Epithelial cell of esophagus (primary cell): ENCODE measurements at regions not wholly inside any gene's neighbourhood (a gene's known extent, or its start where the extent isn't known, plus 50 kb on each side); places are given as distances from the start of the nearest gene placed in this dataset.

Source experiments
- DNase-seq: peaks from one replicate; pipeline ENCODE4 v3.0.0; 2010; ENCODE audit warnings: low read depth
- H3K4me3 ChIP-seq: 2 replicates; pipeline ENCODE4 v1.5.1; 2011; ENCODE audit warnings: mild to moderate bottlenecking, low read length, control low read depth
- TF ChIP-seq, protein P1 (sequence below): IDR thresholded peaks from 2 replicates; pipeline ENCODE4 v1.5.1; 2011; ENCODE audit warnings: low read depth, mild to moderate bottlenecking, low read length, control low read depth, inconsistent platforms; ENCODE audit not compliant: insufficient read depth; ENCODE audit errors: missing control alignments

DNA sequence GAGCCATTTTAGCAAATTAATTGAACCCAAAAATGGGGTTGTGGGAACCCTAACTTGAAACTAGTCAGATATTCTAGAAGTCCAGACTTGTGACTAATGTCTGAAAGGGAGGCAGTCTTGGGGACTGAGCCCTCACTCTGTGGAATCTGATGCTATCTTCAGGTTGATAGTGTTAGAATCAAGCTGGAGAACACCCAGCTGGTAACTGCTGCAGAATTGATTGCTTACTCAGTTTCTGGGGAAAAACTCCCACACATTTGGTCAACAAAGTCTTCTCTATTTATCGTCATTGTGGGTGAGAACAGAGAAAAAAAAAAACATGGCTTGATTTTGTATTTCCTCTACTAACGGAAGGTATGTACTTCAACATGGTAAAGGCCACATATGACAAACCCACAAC lies 1925.8 kb upstream of the CELF4 start:
- TF ChIP-seq, protein P1, sequence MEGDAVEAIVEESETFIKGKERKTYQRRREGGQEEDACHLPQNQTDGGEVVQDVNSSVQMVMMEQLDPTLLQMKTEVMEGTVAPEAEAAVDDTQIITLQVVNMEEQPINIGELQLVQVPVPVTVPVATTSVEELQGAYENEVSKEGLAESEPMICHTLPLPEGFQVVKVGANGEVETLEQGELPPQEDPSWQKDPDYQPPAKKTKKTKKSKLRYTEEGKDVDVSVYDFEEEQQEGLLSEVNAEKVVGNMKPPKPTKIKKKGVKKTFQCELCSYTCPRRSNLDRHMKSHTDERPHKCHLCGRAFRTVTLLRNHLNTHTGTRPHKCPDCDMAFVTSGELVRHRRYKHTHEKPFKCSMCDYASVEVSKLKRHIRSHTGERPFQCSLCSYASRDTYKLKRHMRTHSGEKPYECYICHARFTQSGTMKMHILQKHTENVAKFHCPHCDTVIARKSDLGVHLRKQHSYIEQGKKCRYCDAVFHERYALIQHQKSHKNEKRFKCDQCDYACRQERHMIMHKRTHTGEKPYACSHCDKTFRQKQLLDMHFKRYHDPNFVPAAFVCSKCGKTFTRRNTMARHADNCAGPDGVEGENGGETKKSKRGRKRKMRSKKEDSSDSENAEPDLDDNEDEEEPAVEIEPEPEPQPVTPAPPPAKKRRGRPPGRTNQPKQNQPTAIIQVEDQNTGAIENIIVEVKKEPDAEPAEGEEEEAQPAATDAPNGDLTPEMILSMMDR = no peak
- DNase-seq = no peak
- no peak overlapping the region for H3K4me3 ChIP-seq

DNA sequence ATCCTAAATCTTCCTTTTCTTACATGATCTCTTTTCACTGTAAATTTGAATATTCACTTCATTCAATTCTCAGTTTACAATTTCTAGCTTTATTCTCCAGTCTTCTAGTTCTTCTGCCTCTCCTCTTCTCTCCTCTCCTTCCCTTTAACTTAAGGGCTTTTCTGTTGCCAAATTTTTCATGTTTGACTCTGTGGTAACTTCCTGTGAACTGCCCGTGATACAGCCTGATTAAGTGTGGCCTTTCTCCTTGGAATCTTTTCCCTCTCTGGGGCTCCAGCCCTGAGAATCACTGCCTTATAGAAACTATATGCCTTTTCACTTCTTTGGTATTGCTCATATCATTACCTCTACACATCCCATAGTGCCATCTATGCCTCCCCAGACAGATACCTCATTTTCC lies 1923.8 kb upstream of the CELF4 start:
- H3K4me3 ChIP-seq = no peak overlapping the region
- TF ChIP-seq, protein P1 = no peak
- no peak for DNase-seq

DNA sequence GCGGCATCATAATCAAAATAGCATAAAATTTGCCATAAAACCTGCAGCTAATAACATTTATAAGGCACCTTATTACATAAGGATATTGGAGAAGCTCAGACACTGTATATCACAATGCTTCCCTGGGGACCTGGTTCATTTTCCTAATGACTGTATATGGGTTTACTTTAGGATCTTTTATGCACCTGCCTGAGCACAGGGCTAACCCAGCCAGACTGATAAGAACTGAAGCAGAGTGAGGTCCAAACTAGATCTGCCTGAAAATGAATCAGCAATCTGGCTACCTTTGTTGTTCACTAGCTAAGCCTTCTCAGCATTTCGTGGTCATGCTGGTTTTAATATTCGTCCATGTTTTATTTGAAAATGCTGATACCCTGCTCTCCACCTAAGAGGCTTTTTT lies 1922.3 kb upstream of the CELF4 start:
- no peak overlapping the region for H3K4me3 ChIP-seq
- no peak for DNase-seq
- TF ChIP-seq, protein P1 = no peak

DNA sequence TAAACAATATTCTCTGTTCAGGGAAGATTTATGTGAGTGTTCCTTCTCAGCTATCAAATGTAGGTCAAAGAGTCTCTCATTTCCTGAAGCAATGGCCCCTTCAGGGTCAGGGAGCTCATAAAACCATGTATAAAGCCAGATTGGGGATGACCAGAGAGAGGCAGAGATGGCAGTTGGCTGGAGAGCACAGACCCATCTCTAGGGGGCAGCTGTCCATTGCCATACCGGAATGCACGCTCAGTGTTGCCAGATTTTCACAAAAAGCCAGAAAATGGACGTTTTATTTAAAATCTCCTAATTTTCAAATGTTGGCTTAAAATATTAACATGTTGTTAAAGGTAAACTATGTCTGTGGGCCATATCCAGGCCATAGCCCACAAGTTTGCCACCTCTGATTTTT lies 1920.7 kb upstream of the CELF4 start:
- TF ChIP-seq, protein P1 = no peak
- DNase-seq = no peak

DNA sequence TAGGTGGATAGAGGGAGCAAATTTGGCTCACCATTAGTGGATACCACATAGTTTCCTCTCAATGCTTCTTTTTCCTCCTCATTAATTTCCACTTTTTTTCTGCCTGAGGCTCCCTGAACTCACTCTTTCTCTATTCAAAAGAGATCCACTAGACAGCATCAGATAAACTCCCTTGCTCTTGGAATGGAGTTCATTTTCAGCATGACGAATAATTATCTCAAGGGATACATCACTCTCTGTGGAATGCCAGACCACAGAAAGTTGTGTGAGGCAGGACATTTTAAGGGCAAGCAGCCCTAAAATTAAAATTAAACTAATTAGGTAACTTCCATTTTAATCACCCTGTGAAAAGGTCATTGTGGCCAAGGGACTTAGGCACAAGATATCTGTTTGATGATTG lies 1920.1 kb upstream of the CELF4 start:
- TF ChIP-seq, protein P1 = no peak
- no peak overlapping the region for H3K4me3 ChIP-seq
- no peak for DNase-seq

More for the DNA sequence above, 1920.7 kb upstream of the CELF4 start:
- H3K4me3 ChIP-seq = no peak overlapping the region

DNA sequence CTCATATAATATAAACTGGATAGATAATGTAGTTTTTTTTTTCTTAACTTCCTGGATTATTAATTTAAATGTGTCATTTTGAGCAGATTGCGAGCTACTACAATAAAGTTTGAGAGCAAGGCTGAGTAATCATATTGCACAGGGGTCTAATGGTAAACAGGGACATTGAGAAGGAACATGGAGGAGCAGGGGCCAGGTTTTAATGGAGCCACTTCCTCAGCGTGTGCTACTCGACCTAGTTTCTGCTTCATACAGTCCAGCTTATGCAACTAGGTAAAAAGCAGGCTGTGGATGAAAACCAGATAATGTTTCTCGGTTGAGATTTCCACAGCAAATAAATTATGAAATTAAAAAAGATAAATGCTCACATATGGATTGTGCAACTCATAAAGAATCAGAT lies 1915.7 kb upstream of the CELF4 start:
- H3K4me3 ChIP-seq = no peak overlapping the region
- TF ChIP-seq, protein P1 = no peak
- DNase-seq = no peak

DNA sequence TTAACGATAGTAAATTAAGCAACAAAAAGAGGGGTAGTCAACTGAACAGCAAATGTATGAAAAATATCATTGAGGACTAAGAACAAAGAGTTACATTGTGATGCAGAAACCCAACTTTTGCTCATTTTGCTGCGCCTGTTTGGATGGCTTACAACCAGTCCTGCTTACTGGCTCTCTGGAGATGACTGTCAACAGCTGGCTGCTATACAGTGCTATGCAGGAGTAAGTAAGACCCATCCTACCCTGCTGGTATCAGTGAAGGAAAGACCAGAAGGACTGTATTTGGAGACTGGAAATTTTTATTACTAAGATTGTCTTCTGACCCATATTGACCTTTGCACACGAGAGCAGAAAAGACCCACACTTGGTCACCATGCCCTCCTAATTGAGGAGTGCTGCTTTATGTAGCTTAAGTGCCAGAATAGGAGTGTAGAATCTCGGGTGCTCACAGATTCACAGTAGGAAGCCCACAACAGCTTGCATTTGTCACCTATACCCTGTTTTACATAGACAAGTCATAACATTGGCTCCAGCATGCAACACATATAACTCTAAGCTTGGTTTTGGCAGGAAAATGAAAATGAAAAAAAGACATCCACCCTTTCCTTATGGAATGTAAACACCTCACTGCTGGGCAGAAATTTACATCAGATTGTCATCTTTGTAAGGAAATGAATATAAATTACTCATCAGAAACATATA lies 1915.0 kb upstream of the CELF4 start:
- H3K4me3 ChIP-seq = no peak overlapping the region
- TF ChIP-seq, protein P1 = no peak
- peak; percentile 55 for DNase-seq
